ENCODE measurements at regions not wholly inside any gene's neighbourhood (a gene's known extent, or its start where the extent isn't known, plus 50 kb on each side); places are given as distances from the start of the nearest gene placed in this dataset.

GRCh38 chr3:22759636-22760310 lies 443.4 kb upstream of the UBE2E2 start:
- TF ChIP-seq POLR2AphosphoS5 (IDR thresholded peaks at IDR 0.05; ENCODE audit: insufficient read depth, low read depth, low read length) (no peak), GATA2 (IDR thresholded peaks at IDR 0.05; ENCODE audit: insufficient read depth, insufficient read length, low read depth, low read length) (no peak), MYC (IDR thresholded peaks at IDR 0.05; ENCODE audit: low read depth, low read length) (no peak), CTCF (IDR thresholded peaks at IDR 0.05; ENCODE audit: extremely low read depth in 1 of 2, insufficient read depth in 1 of 2, low read depth in 1 of 2, low read length in 2 of 2) (no peak), EZH2 (IDR thresholded peaks at IDR 0.05; ENCODE audit: borderline replicate concordance, low read depth, low read length, severe bottlenecking) (no peak), JUN (IDR thresholded peaks at IDR 0.05; ENCODE audit: borderline replicate concordance, insufficient read depth, insufficient read length, low read depth) (no peak), POLR2A (IDR thresholded peaks at IDR 0.05; ENCODE audit: low read depth, low read length) (no peak)

Measured in endothelial cell of umbilical vein (primary cell).